Caco-2 (cell line): ENCODE measurements at regions not wholly inside any gene's neighbourhood (a gene's known extent, or its start where the extent isn't known, plus 50 kb on each side); places are given as distances from the start of the nearest gene placed in this dataset.

Experiments
- BruUV-seq: library from RNA; stranded (reverse); fragments of 400-500 nt; replicated peaks from 2 replicates; lab custom pipeline; 2021; lab: Mats Ljungman, UMichigan
- CTCF ChIA-PET: fragments of 300-600 bp; sonication (Branson Sonifier 250); formaldehyde crosslinking; loops from one replicate; lab custom pipeline; 2022; ENCODE audit warnings: antibody characterized with exemption; lab: Charles Lee
- POLR2A ChIA-PET: fragments of 300-600 bp; sonication (Branson Sonifier 250); formaldehyde crosslinking; loops from one replicate; lab custom pipeline; 2022; ENCODE audit warnings: antibody characterized with exemption; lab: Charles Lee
- DNase-seq, 2 experiments: peaks; one replicate each; pipeline versions ENCODE4 v3.0.0 to v3.0.0-alpha.2; 2020 to 2022
- H3K27me3 ChIP-seq: replicated peaks from 2 replicates; pipeline ENCODE4 v1.6.0; 2011; ENCODE audit warnings: low read length; ENCODE audit not compliant: control insufficient read depth, insufficient read depth
- H3K36me3 ChIP-seq: 2 replicates; pipeline ENCODE4 v1.5.1; 2011; ENCODE audit warnings: low read length; ENCODE audit not compliant: control insufficient read depth, insufficient read depth
- H3K4me1 ChIP-seq: fragments of 250-450 bp; sonication (Bioruptor Pico); 2 replicates; pipeline ENCODE4 v1.5.1; 2020; ENCODE audit warnings: mild to moderate bottlenecking
- H3K4me3 ChIP-seq: 2 replicates; pipeline ENCODE4 v1.5.1; 2011; ENCODE audit warnings: low read depth, mild to moderate bottlenecking, control low read depth, low read length
- H3K9me3 ChIP-seq: fragments of 250-450 bp; sonication (Bioruptor Pico); 2 replicates; pipeline ENCODE4 v1.5.1; 2020; ENCODE audit warnings: mild to moderate bottlenecking, moderate library complexity
- H3K27ac Mint-ChIP-seq: one replicate; pipeline ENCODE4 v1.8.0; 2022; ENCODE audit warnings: mixed read lengths; ENCODE audit not compliant: unreplicated experiment
- H3K27me3 Mint-ChIP-seq: one replicate; pipeline ENCODE4 v1.8.0; 2022; ENCODE audit warnings: mixed read lengths; ENCODE audit not compliant: insufficient read depth, unreplicated experiment
- H3K36me3 Mint-ChIP-seq: one replicate; pipeline ENCODE4 v1.8.0; 2022; ENCODE audit warnings: mild to moderate bottlenecking, mixed read lengths; ENCODE audit not compliant: insufficient read depth, unreplicated experiment
- H3K4me1 Mint-ChIP-seq: one replicate; pipeline ENCODE4 v1.8.0; 2022; ENCODE audit warnings: low read depth, mixed read lengths; ENCODE audit not compliant: unreplicated experiment
- H3K4me3 Mint-ChIP-seq: one replicate; pipeline ENCODE4 v1.8.0; 2022; ENCODE audit warnings: mild to moderate bottlenecking, moderate library complexity, mixed read lengths; ENCODE audit not compliant: unreplicated experiment
- H3K9me3 Mint-ChIP-seq: one replicate; pipeline ENCODE4 v1.8.0; 2022; ENCODE audit warnings: mixed read lengths; ENCODE audit not compliant: unreplicated experiment
- intact Hi-C: fragments of 100-400 bp; cut with micrococcal nuclease; formaldehyde crosslinking; loops from one replicate; pipeline ENCODE4 v1.10.0; 2022; ENCODE audit not compliant: unreplicated experiment
- TF ChIP-seq, protein P1 (sequence below), 2 experiments: fragments of 200-600 bp in 1 of 2; IDR thresholded peaks; 1 replicate in 1 of 2; 2 replicates in 1 of 2; pipeline versions ENCODE4 v1.5.1 to v1.8.0; 2011 to 2022; ENCODE audit warnings: antibody characterized with exemption in 1 of 2, control low read depth in 1 of 2, inconsistent platforms in 1 of 2, low read depth in 1 of 2, low read length in 1 of 2, mild to moderate bottlenecking in 1 of 2, moderate library complexity in 1 of 2; ENCODE audit not compliant: insufficient read depth in 1 of 2, severe bottlenecking in 1 of 2, unreplicated experiment in 1 of 2

DNA sequence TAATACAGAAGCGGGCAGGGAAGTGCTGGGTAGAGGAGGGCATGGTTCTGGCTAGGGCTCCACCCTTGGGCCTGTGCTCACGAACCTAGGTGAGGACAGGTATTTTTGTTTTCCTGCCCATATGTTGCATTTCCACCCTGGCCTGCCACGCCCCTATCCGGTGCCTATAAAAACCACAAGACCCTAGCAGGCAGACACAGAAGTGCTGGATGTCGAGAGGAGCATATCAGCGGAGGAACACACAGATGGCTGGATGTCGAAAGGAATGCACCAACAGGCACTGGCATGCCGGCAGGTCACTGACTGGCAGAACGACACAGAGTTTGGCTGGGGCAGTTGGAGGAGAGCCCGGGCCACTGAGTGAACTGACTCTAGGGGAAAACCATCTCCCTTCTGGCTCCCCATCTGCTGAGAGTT is 316.6 kb upstream of the BOD1L1 start:
- H3K9me3 Mint-ChIP-seq = no peaks in the 10 kb centered on the region

DNA sequence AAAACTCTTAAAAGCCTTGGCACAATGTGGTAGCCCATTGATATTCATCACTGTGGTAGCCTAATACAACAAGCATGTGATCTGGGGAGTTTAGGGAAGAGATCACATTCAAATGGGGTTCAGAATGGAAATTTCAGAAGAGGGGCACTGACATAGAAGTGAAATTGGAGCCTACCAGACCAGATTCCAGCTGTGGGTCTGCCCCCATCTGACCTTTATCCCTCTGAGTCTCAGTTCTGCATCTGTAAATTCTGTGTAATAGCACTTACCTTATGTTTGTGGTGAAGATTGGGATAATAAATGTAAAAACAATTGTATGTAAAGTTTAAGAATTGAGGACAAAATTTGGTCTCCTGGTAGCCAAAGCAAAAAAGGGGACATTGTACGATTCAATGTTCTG is 320.4 kb upstream of the BOD1L1 start:
- no peak overlapping the region for H3K4me3 Mint-ChIP-seq
- intact Hi-C loops = no loop called here
- no TSS peak for BruUV-seq

More for the DNA sequence above, 316.6 kb upstream of the BOD1L1 start:
- ChIA-PET CTCF (no interaction called here), POLR2A (no interaction called here)
- Mint-ChIP-seq H3K4me3 (no peak overlapping the region), H3K4me1 (no peaks in the 10 kb centered on the region), H3K27ac (no peak overlapping the region), H3K27me3 (no peaks in the 10 kb centered on the region), H3K36me3 (no peaks in the 10 kb centered on the region)
- TF ChIP-seq, protein P1, sequence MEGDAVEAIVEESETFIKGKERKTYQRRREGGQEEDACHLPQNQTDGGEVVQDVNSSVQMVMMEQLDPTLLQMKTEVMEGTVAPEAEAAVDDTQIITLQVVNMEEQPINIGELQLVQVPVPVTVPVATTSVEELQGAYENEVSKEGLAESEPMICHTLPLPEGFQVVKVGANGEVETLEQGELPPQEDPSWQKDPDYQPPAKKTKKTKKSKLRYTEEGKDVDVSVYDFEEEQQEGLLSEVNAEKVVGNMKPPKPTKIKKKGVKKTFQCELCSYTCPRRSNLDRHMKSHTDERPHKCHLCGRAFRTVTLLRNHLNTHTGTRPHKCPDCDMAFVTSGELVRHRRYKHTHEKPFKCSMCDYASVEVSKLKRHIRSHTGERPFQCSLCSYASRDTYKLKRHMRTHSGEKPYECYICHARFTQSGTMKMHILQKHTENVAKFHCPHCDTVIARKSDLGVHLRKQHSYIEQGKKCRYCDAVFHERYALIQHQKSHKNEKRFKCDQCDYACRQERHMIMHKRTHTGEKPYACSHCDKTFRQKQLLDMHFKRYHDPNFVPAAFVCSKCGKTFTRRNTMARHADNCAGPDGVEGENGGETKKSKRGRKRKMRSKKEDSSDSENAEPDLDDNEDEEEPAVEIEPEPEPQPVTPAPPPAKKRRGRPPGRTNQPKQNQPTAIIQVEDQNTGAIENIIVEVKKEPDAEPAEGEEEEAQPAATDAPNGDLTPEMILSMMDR (IDR thresholded peaks at IDR 0.05; ENCODE audit: insufficient read depth in 1 of 2, low read depth in 1 of 2, low read length in 1 of 2, severe bottlenecking in 1 of 2, unreplicated experiment in 1 of 2) = no peak
- Histone ChIP-seq H3K4me3 (no peak overlapping the region), H3K9me3 (no peaks in the 10 kb centered on the region), H3K4me1 (no peaks in the 10 kb centered on the region), H3K36me3 (no peaks in the 10 kb centered on the region), H3K27me3 (no peaks in the 10 kb centered on the region)
- no TSS peak for BruUV-seq
- no peak for DNase-seq
- intact Hi-C loops = no loop called here

DNA sequence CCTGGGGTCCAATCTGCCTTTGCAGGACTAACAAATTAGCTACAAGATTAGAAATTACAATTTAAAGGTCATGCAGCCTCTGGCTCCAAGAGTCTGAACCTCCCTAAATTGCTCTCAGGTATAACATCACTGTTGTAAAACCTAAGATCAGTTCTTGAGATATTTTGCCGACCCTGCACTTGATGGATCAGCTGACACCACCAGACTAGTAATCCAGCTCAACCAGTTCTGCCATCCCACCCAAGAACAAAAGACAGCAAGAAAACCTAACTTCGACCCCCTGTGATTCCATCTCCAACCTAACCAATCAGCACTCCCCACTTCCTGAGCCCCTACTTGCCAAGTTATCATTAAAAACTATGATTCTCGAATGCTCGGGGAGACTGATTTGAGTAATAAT is 323.0 kb upstream of the BOD1L1 start:
- Histone ChIP-seq H3K4me3 (no peak overlapping the region), H3K36me3 (no peaks in the 10 kb centered on the region), H3K27me3 (no peaks in the 10 kb centered on the region), H3K4me1 (no peaks in the 10 kb centered on the region), H3K9me3 (no peaks in the 10 kb centered on the region)
- no TSS peak for BruUV-seq
- intact Hi-C loops = no loop called here
- DNase-seq = no peak
- no peaks in the 10 kb centered on the region for H3K4me1 Mint-ChIP-seq
- H3K9me3 Mint-ChIP-seq = no peaks in the 10 kb centered on the region
- H3K27me3 Mint-ChIP-seq = no peaks in the 10 kb centered on the region
- CTCF ChIA-PET = no interaction called here
- no peak overlapping the region for H3K4me3 Mint-ChIP-seq
- H3K36me3 Mint-ChIP-seq = no peaks in the 10 kb centered on the region
- H3K27ac Mint-ChIP-seq = no peak overlapping the region
- TF ChIP-seq, protein P1 (IDR thresholded peaks at IDR 0.05; ENCODE audit: insufficient read depth in 1 of 2, low read depth in 1 of 2, low read length in 1 of 2, severe bottlenecking in 1 of 2, unreplicated experiment in 1 of 2) = no peak
- POLR2A ChIA-PET = no interaction called here

More for the DNA sequence above, 320.4 kb upstream of the BOD1L1 start:
- Histone ChIP-seq H3K36me3 (no peaks in the 10 kb centered on the region), H3K4me1 (no peaks in the 10 kb centered on the region), H3K9me3 (no peaks in the 10 kb centered on the region), H3K4me3 (no peak overlapping the region), H3K27me3 (no peaks in the 10 kb centered on the region)
- POLR2A ChIA-PET = no interaction called here
- no peak for DNase-seq
- Mint-ChIP-seq H3K27me3 (no peaks in the 10 kb centered on the region), H3K4me1 (no peaks in the 10 kb centered on the region), H3K36me3 (no peaks in the 10 kb centered on the region), H3K9me3 (no peaks in the 10 kb centered on the region), H3K27ac (no peak overlapping the region)
- CTCF ChIA-PET = no interaction called here
- TF ChIP-seq, protein P1 (IDR thresholded peaks at IDR 0.05; ENCODE audit: insufficient read depth in 1 of 2, low read depth in 1 of 2, low read length in 1 of 2, severe bottlenecking in 1 of 2, unreplicated experiment in 1 of 2) = no peak
